DMS53 treated with DMSO at 0.1 percent for 48 hours (cell line): ENCODE measurements at regions not wholly inside any gene's neighbourhood (a gene's known extent, or its start where the extent isn't known, plus 50 kb on each side); places are given as distances from the start of the nearest gene placed in this dataset.

ENCODE experiments used
- DNase-seq: peaks from one replicate; lab custom pipeline; 2025; ENCODE audit not compliant: unreplicated experiment; lab: John Stamatoyannopoulos, UW

- peak; percentile 11 for DNase-seq
Observed at GRCh38 chrX:121102101-121102500, 54.7 kb downstream of the GLUD2 start.

- DNase-seq: peak; percentile 35
Observed at GRCh38 chrX:121103381-121103780, 56.0 kb downstream of the GLUD2 start.

GRCh38 chrX:121106484-121107235 lies 59.2 kb downstream of the GLUD2 start:
- DNase-seq: no peak

GRCh38 chrX:121109986-121110385 lies 62.6 kb downstream of the GLUD2 start:
- no peak for DNase-seq

GRCh38 chrX:121110536-121110935 lies 63.1 kb downstream of the GLUD2 start:
- DNase-seq: no peak

GRCh38 chrX:121114691-121115090 lies 67.3 kb downstream of the GLUD2 start:
- DNase-seq: no peak

GRCh38 chrX:121120690-121121605 lies 73.5 kb downstream of the GLUD2 start:
- DNase-seq: no peak

- no peak for DNase-seq
Observed at GRCh38 chrX:121122332-121122731, 74.9 kb downstream of the GLUD2 start.

GRCh38 chrX:121128925-121129877 lies 81.8 kb downstream of the GLUD2 start:
- no peak for DNase-seq

- DNase-seq: no peak
Observed at GRCh38 chrX:121132675-121133074, 85.3 kb downstream of the GLUD2 start.

- no peak for DNase-seq
Observed at GRCh38 chrX:121135488-121136207, 88.2 kb downstream of the GLUD2 start.

- peak; percentile 15 for DNase-seq
Observed at GRCh38 chrX:121146059-121146628, 98.7 kb downstream of the GLUD2 start.

GRCh38 chrX:121150217-121150616 lies 102.8 kb downstream of the GLUD2 start:
- no peak for DNase-seq

- no peak for DNase-seq
Observed at GRCh38 chrX:121151293-121151692, 103.9 kb downstream of the GLUD2 start.

- no peak for DNase-seq
Observed at GRCh38 chrX:121154858-121155404, 107.5 kb downstream of the GLUD2 start.

- no peak for DNase-seq
Observed at GRCh38 chrX:121160987-121161386, 113.6 kb downstream of the GLUD2 start.

- no peak for DNase-seq
Observed at GRCh38 chrX:121161501-121161933, 114.1 kb downstream of the GLUD2 start.

- no peak for DNase-seq
Observed at GRCh38 chrX:121163443-121163842, 116.0 kb downstream of the GLUD2 start.

- DNase-seq: no peak
Observed at GRCh38 chrX:121165930-121166359, 118.5 kb downstream of the GLUD2 start.
